Muscle layer of colon (tissue), 2 donors: ENCODE measurements at regions not wholly inside any gene's neighbourhood (a gene's known extent, or its start where the extent isn't known, plus 50 kb on each side); places are given as distances from the start of the nearest gene placed in this dataset.
"Not testable (repeated sequence)": the region's sequence is repeated elsewhere in the genome, so short reads cannot be mapped to it uniquely, and the experiment has no call there.

Experiments used
- H3K27ac ChIP-seq: one replicate; pipeline ENCODE4 v1.7.0; 2013; ENCODE audit warnings: low read depth, mild to moderate bottlenecking, low read length, moderate library complexity
- H3K27me3 ChIP-seq, 2 donors: one replicate each; pipeline ENCODE4 v1.7.0; 2013; ENCODE audit warnings: low read length in 2 of 2, mild to moderate bottlenecking in 2 of 2; ENCODE audit not compliant: insufficient read depth in 2 of 2, control insufficient read depth in 1 of 2
- H3K36me3 ChIP-seq: one replicate; pipeline ENCODE4 v1.7.0; 2013; ENCODE audit warnings: mild to moderate bottlenecking, low read length; ENCODE audit not compliant: insufficient read depth
- H3K4me1 ChIP-seq: one replicate; pipeline ENCODE4 v1.7.0; 2013; ENCODE audit warnings: mild to moderate bottlenecking, low read length; ENCODE audit not compliant: insufficient read depth
- H3K4me3 ChIP-seq, 2 donors: one replicate each; pipeline ENCODE4 v1.7.0; 2013; ENCODE audit warnings: low read length in 2 of 2, low read depth in 1 of 2, mild to moderate bottlenecking in 1 of 2, moderate library complexity in 1 of 2
- H3K9ac ChIP-seq: one replicate; pipeline ENCODE4 v1.7.0; 2013; ENCODE audit warnings: low read length
- H3K9me3 ChIP-seq: one replicate; pipeline ENCODE4 v1.7.0; 2013; ENCODE audit warnings: mild to moderate bottlenecking, low read length
- donor health status: abdominal sarcoma.
- donor health status: Adenocarcinoma of cecum.

- Histone ChIP-seq H3K27me3 (no peaks in the 10 kb centered on the region), H3K4me3 (no peak overlapping the region), H3K27ac (no peak overlapping the region), H3K36me3 (no peaks in the 10 kb centered on the region), H3K9ac (no peak overlapping the region), H3K9me3 (no peaks in the 10 kb centered on the region), H3K4me1 (no peaks in the 10 kb centered on the region)
Observed at GRCh38 chr21:28568692-28569091, 424.0 kb downstream of the LTN1 start.

GRCh38 chr21:28563933-28564332, 428.7 kb downstream of the LTN1 start:
- H3K9me3 ChIP-seq, H3K27ac ChIP-seq, H3K4me3 ChIP-seq, H3K36me3 ChIP-seq, H3K27me3 ChIP-seq, H3K9ac ChIP-seq, H3K4me1 ChIP-seq: not testable (repeated sequence)

GRCh38 chr21:28561772-28562171, 430.9 kb downstream of the LTN1 start:
- Histone ChIP-seq H3K4me1 (no peaks in the 10 kb centered on the region), H3K36me3 (no peaks in the 10 kb centered on the region), H3K4me3 (no peak overlapping the region), H3K9ac (no peak overlapping the region), H3K27ac (no peak overlapping the region), H3K27me3 (no peaks in the 10 kb centered on the region), H3K9me3 (no peaks in the 10 kb centered on the region)

DNA sequence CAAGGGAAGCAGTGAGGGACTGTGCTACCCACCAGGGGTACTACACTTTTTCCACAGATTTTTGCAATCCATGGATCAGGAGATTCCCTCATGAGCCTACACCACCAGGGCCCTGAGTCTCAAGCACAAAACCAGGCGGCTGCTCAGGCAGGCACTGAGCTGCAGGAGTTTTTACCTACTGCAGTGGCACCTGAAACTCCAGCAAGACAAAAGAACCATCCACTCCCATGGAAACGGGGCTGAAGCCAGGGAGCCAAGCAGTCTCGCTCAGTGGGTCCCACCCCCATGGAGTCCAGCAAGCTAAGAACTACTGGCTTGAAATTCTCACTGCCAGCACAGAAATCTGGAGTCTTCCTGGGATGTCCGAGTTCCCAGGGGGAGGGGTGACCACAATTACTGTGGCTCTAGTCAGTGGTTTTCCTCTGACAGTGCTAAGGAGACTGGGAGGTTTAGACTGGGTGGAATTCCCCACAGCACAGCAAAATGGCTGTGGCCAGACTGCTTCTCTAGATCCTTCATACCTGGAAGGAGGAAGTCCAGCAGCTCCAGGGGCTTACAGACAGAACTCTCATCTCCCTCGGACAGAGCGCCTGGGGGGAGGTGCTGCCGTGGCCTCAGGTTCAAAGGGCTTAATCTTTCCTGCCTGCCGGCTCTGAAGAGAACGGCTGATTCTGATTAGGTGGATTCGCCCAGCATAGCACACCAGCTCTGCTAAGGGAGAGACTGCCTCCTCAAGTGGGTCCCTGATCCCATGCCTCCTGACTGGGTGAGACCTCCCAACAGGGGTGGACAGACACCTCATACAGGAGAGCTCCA, 437.8 kb downstream of the LTN1 start:
- no peak overlapping the region for H3K27ac ChIP-seq
- H3K36me3 ChIP-seq = no peaks in the 10 kb centered on the region
- H3K9me3 ChIP-seq = no peaks in the 10 kb centered on the region
- H3K4me3 ChIP-seq = no peak overlapping the region
- no peaks in the 10 kb centered on the region for H3K27me3 ChIP-seq
- no peaks in the 10 kb centered on the region for H3K4me1 ChIP-seq
- H3K9ac ChIP-seq = no peak overlapping the region

- no peaks in the 10 kb centered on the region for H3K4me1 ChIP-seq
- no peaks in the 10 kb centered on the region for H3K9me3 ChIP-seq
- H3K4me3 ChIP-seq = no peak overlapping the region
- H3K27ac ChIP-seq = no peak overlapping the region
- no peak overlapping the region for H3K9ac ChIP-seq
- no peaks in the 10 kb centered on the region for H3K27me3 ChIP-seq
- H3K36me3 ChIP-seq = no peaks in the 10 kb centered on the region
Observed at GRCh38 chr21:28550057-28550825, 442.4 kb downstream of the LTN1 start.

GRCh38 chr21:28548291-28548690, 444.4 kb downstream of the LTN1 start:
- H3K9ac ChIP-seq = no peak overlapping the region
- no peaks in the 10 kb centered on the region for H3K4me1 ChIP-seq
- no peak overlapping the region for H3K27ac ChIP-seq
- no peaks in the 10 kb centered on the region for H3K9me3 ChIP-seq
- H3K27me3 ChIP-seq = no peaks in the 10 kb centered on the region
- H3K36me3 ChIP-seq = no peaks in the 10 kb centered on the region
- H3K4me3 ChIP-seq = no peak overlapping the region

- Histone ChIP-seq H3K27ac (no peak overlapping the region), H3K4me1 (no peaks in the 10 kb centered on the region), H3K9me3 (no peaks in the 10 kb centered on the region), H3K36me3 (no peaks in the 10 kb centered on the region), H3K4me3 (no peak overlapping the region), H3K9ac (no peak overlapping the region), H3K27me3 (no peaks in the 10 kb centered on the region)
Observed at GRCh38 chr21:28547766-28548165, 444.9 kb downstream of the LTN1 start.

GRCh38 chr21:28543975-28544374, 448.7 kb downstream of the LTN1 start:
- no peaks in the 10 kb centered on the region for H3K27me3 ChIP-seq
- no peaks in the 10 kb centered on the region for H3K36me3 ChIP-seq
- H3K27ac ChIP-seq = no peak overlapping the region
- no peak overlapping the region for H3K4me3 ChIP-seq
- H3K9me3 ChIP-seq = no peaks in the 10 kb centered on the region
- H3K9ac ChIP-seq = no peak overlapping the region
- no peaks in the 10 kb centered on the region for H3K4me1 ChIP-seq

DNA sequence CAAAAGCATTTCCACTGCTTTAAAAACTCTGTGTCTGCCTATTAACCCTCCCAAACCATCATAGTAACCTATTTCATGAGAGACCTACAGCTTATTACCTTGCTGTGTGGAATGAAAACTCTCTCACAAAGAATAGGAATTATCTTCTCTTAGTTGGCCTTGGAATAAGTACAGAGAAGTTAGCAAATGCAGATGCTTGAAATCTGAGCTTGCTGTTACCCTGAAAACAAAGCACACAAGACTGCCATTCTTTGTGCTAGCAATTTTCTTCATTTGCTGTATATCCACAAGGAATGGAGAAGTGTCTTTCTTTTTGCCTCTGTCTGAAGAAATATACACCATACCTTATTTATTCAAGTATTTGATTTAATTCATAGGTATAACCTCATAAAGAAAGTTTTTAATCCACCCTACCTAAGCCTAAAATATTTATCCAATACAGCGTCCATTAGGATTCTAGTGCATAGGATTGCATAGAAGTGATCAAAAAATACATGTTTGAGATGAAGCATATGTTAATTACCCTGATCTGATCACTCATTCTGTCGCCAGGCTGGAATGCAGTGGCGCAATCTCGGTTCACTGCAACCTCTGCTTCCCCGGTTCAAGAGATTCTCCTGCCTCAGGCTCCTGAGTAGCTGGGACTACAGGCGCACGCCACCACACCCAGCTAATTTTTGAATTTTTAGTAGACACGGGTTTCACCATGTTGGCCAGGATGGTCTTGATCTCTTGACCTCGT, 451.1 kb downstream of the LTN1 start:
- H3K4me1 ChIP-seq = no peaks in the 10 kb centered on the region
- no peak overlapping the region for H3K4me3 ChIP-seq
- H3K27ac ChIP-seq = no peak overlapping the region
- H3K9me3 ChIP-seq = no peaks in the 10 kb centered on the region
- no peak overlapping the region for H3K9ac ChIP-seq
- no peaks in the 10 kb centered on the region for H3K36me3 ChIP-seq
- H3K27me3 ChIP-seq = no peaks in the 10 kb centered on the region

GRCh38 chr21:28540514-28540913, 452.2 kb downstream of the LTN1 start:
- H3K27ac ChIP-seq = no peak overlapping the region
- no peaks in the 10 kb centered on the region for H3K36me3 ChIP-seq
- H3K9ac ChIP-seq = no peak overlapping the region
- no peak overlapping the region for H3K4me3 ChIP-seq
- H3K9me3 ChIP-seq = no peaks in the 10 kb centered on the region
- H3K4me1 ChIP-seq = no peaks in the 10 kb centered on the region
- H3K27me3 ChIP-seq = no peaks in the 10 kb centered on the region

DNA sequence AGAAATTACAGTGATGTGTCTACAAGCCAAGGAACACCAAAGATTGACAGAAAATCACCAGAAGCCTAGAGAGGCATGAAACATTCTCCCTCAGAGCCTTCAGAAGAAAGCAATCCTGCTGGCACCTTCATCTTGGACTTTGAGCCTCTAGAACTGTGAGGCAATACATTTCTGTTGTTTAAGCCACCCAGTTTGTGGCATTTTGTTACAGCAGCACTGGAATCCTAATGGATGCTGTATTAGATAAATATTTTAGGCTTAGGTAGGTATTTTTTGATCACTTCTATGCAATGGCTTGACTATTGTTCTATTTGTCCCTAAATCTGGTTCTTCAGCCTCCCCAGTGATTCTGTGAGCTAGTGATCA, 453.1 kb downstream of the LTN1 start:
- Histone ChIP-seq H3K9me3 (no peaks in the 10 kb centered on the region), H3K36me3 (no peaks in the 10 kb centered on the region), H3K27ac (no peak overlapping the region), H3K9ac (no peak overlapping the region), H3K27me3 (no peaks in the 10 kb centered on the region), H3K4me3 (no peak overlapping the region), H3K4me1 (no peaks in the 10 kb centered on the region)
